GM12878 (cell line): ENCODE measurements at regions not wholly inside any gene's neighbourhood (a gene's known extent, or its start where the extent isn't known, plus 50 kb on each side); places are given as distances from the start of the nearest gene placed in this dataset.

ENCODE experiments used
- ATAC-seq: fragments of 200-7000 bp; cut with Tn5 transposase; 3 replicates; pipeline ENCODE4 v1.9.1; 2020; ENCODE audit warnings: mild to moderate bottlenecking, moderate library complexity
- BruUV-seq: library from RNA; stranded (reverse); fragments of 400-500 nt; replicated peaks from 2 replicates; lab custom pipeline; 2021; lab: Mats Ljungman, UMichigan
- CTCF ChIA-PET: fragments of 300-600 bp; sonication (Branson Sonifier 250); formaldehyde crosslinking; extraction: SDS; loops from one replicate; lab custom pipeline; 2021; ENCODE audit warnings: inconsistent platforms; lab: Yijun Ruan, JAX
- POLR2A ChIA-PET: fragments of 350-600 bp; formaldehyde crosslinking; extraction: SDS; loops from one replicate; lab custom pipeline; 2021; ENCODE audit warnings: inconsistent platforms; lab: Charles Lee
- RAD21 ChIA-PET: fragments of 300-600 bp; sonication (Branson Sonifier 250); formaldehyde crosslinking; loops from one replicate; lab custom pipeline; 2023; ENCODE audit warnings: antibody characterized with exemption; ENCODE audit not compliant: unreplicated experiment; lab: Charles Lee
- SMC1A ChIA-PET: fragments of 300-600 bp; sonication (Branson Sonifier 250); formaldehyde crosslinking; loops from one replicate; lab custom pipeline; 2023; ENCODE audit not compliant: unreplicated experiment, uncharacterized antibody; lab: Charles Lee
- DNase-seq: peaks from one replicate; pipeline ENCODE4 v3.0.0-alpha.2; 2011; ENCODE audit warnings: low read depth, low spot score
- FAIRE-seq: peaks from 3 replicates; lab custom pipeline; 2011; peaks lifted over from hg19 to GRCh38; lab: Jason Lieb, UNC
- H2AFZ ChIP-seq: 2 replicates; pipeline ENCODE4 v1.6.0; 2011; ENCODE audit warnings: low read depth, low read length, control low read depth; ENCODE audit not compliant: control insufficient read depth
- H3K27ac ChIP-seq: 2 replicates; pipeline ENCODE4 v1.5.1; 2011; ENCODE audit warnings: control low read depth; ENCODE audit not compliant: control insufficient read depth, insufficient read depth
- H3K27me3 ChIP-seq, 2 experiments: replicated peaks in 1 of 2; 2 replicates each; pipeline versions ENCODE4 v1.6.0 to v1.6.1; 2011; ENCODE audit warnings: low read length in 1 of 2; ENCODE audit not compliant: control insufficient read depth in 2 of 2, insufficient read depth in 2 of 2
- H3K36me3 ChIP-seq, 2 experiments: 2 replicates each; pipeline ENCODE4 v1.5.1; 2011; ENCODE audit warnings: low read length in 1 of 2; ENCODE audit not compliant: control insufficient read depth in 2 of 2, insufficient read depth in 2 of 2
- H3K4me1 ChIP-seq: 2 replicates; pipeline ENCODE4 v1.6.1; 2011; ENCODE audit warnings: mild to moderate bottlenecking, low read length, moderate library complexity, mixed read lengths; ENCODE audit not compliant: control insufficient read depth, insufficient read depth
- H3K4me2 ChIP-seq: 2 replicates; pipeline ENCODE4 v1.6.0; 2011; ENCODE audit warnings: control low read depth; ENCODE audit not compliant: control insufficient read depth, insufficient read depth
- H3K4me3 ChIP-seq: fragments of 200-600 bp; sonication (generic); 2 replicates; pipeline ENCODE4 v1.5.1; 2016
- H3K79me2 ChIP-seq: 2 replicates; pipeline ENCODE4 v1.6.0; 2011; ENCODE audit warnings: low read length; ENCODE audit not compliant: control insufficient read depth, insufficient read depth
- H3K9ac ChIP-seq: 2 replicates; pipeline ENCODE4 v1.8.0; 2011; ENCODE audit warnings: low read length, control low read depth, mixed read lengths; ENCODE audit not compliant: control insufficient read depth, insufficient read depth
- H3K9me3 ChIP-seq: replicated peaks from 3 replicates; pipeline ENCODE4 v1.5.1; 2011; ENCODE audit warnings: mild to moderate bottlenecking, low read length; ENCODE audit not compliant: control insufficient read depth, insufficient read depth
- H4K20me1 ChIP-seq: 2 replicates; pipeline ENCODE4 v1.6.0; 2011; ENCODE audit not compliant: control insufficient read depth, insufficient read depth
- BHLHE40 ChIP-seq, 2 experiments: fragments of 450-650 bp in 1 of 2; IDR thresholded peaks; 2 replicates each; pipeline ENCODE4 v1.6.1; 2011 to 2017; ENCODE audit warnings: low read depth in 2 of 2, borderline replicate concordance in 1 of 2, improper control_type of control experiment in 1 of 2, low read length in 1 of 2, mild to moderate bottlenecking in 1 of 2
- CHD4 ChIP-seq: fragments of 200-600 bp; sonication (generic); IDR thresholded peaks from 2 replicates; pipeline ENCODE4 v1.6.1; 2016; ENCODE audit warnings: mild to moderate bottlenecking
- EZH2 ChIP-seq: IDR thresholded peaks from 2 replicates; pipeline ENCODE4 v1.6.1; 2012; ENCODE audit warnings: low read depth, mild to moderate bottlenecking, control low read depth, inconsistent platforms, low read length, borderline replicate concordance; ENCODE audit not compliant: control insufficient read depth
- HDGF ChIP-seq: fragments of 450-650 bp; IDR thresholded peaks from 2 replicates; pipeline ENCODE4 v1.6.1; 2016; ENCODE audit warnings: antibody characterized with exemption
- JUND ChIP-seq: IDR thresholded peaks from 2 replicates; pipeline ENCODE4 v1.6.1; 2012; ENCODE audit warnings: low read depth, mild to moderate bottlenecking, low read length, improper control_type of control experiment, moderate library complexity
- TCF12 ChIP-seq: IDR thresholded peaks from 2 replicates; pipeline ENCODE4 v1.6.1; 2011; ENCODE audit warnings: low read depth, mild to moderate bottlenecking, low read length
- ZNF592 ChIP-seq: fragments of 450-650 bp; IDR thresholded peaks from 2 replicates; pipeline ENCODE4 v1.6.1; 2017; ENCODE audit warnings: mild to moderate bottlenecking, moderate library complexity
- WGBS: methylation state at CpG from one replicate; pipeline ENCODE4 v1.1.6; 2016; ENCODE audit warnings: low lambda C conversion rate; ENCODE audit not compliant: insufficient replicate concordance, insufficient coverage; ENCODE audit errors: missing lambda C conversion rate; 5-methylcytosine and 5-hydroxymethylcytosine counted together
- in situ Hi-C: fragments of 300-500 bp; cut with MboI; formaldehyde crosslinking; loops from 9 replicates; pipeline ENCODE4 v1.14.3; 2018; ENCODE audit warnings: mixed read lengths
- intact Hi-C: fragments of 100-400 bp; cut with micrococcal nuclease; formaldehyde crosslinking; loops from one replicate; pipeline ENCODE4 v1.14.2; 2022; ENCODE audit not compliant: unreplicated experiment
- TF ChIP-seq, protein P1 (sequence below): fragments of 450-650 bp; formaldehyde crosslinking; IDR thresholded peaks from 2 replicates; pipeline ENCODE4 v1.5.0; 2022; ENCODE audit warnings: mild to moderate bottlenecking, missing genetic modification characterization
- TF ChIP-seq, protein P2 (sequence below): fragments of 450-650 bp; IDR thresholded peaks from 2 replicates; pipeline ENCODE4 v1.6.1; 2016; ENCODE audit warnings: mild to moderate bottlenecking
- TF ChIP-seq, protein P3 (sequence below): IDR thresholded peaks from 2 replicates; pipeline ENCODE4 v1.6.1; 2011; ENCODE audit warnings: mild to moderate bottlenecking, low read depth, low read length, moderate library complexity; ENCODE audit not compliant: insufficient replicate concordance

DNA sequence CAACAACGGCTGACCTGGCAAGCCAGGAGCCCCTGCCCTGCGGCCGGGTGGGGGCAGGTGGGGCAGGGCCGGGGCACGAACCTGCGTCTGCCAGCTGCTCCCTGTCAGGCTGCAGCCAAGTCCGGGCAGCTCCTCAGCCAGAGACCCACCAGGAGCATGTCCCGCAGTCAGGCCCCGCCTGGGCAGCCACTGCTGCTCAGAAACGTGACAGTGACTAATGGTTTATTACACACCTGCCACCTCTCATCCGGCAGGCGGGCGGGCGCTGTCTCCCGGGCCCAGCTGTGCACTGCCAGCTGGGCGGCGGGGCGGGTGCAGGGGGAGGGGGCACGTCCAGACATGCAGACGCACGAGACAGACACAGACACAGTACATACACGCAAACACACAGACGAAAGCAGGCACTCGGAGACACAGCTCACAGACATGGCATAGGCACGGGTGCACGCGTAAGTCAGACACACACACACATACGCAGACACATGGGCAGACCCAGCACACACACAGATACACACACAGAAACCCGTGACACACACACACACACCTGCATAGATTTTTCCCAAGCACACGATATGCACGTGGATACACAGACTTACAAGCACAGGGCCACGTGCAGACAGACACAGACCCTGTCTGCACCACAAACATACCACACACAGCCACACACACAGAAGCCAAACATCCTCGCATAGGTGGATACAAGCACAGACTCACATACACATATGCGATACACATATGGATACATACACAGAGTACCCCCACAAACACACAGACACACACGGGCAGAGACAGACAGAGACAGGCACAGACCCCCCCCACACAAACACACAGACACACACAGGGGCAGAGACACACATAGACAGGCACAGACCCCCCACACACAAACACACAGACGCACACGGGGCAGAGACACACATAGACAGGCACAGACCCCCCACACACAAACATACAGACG is 248.3 kb upstream of the CIBAR2 start:
- SMC1A ChIA-PET, result no interaction called here
- Histone ChIP-seq H3K4me2 (no peak overlapping the region), H3K36me3 (no peaks in the 10 kb centered on the region), H3K27ac (no peak overlapping the region), H4K20me1 (no peaks in the 10 kb centered on the region), H3K27me3 (no peaks in the 10 kb centered on the region), H3K9ac (no peak overlapping the region), H3K4me1 (no peaks in the 10 kb centered on the region), H3K4me3 (no peak overlapping the region), H3K79me2 (no peaks in the 10 kb centered on the region), H3K9me3 (no peaks in the 10 kb centered on the region; the same call in 2 of the 3 replicates), H2AFZ (no peak overlapping the region)
- ATAC-seq, result peak; percentile 63
- no peak for FAIRE-seq
- no peak for DNase-seq
- intact Hi-C loops, result no loop called here
- POLR2A ChIA-PET, result no interaction called here
- RAD21 ChIA-PET, result no interaction called here
- CTCF ChIA-PET, result no interaction called here
- in situ Hi-C loops, result no loop called here
- 32% methylated on average over 36 of the region's 38 CpGs for WGBS
- BruUV-seq, result no TSS peak
- TF ChIP-seq, protein P1, sequence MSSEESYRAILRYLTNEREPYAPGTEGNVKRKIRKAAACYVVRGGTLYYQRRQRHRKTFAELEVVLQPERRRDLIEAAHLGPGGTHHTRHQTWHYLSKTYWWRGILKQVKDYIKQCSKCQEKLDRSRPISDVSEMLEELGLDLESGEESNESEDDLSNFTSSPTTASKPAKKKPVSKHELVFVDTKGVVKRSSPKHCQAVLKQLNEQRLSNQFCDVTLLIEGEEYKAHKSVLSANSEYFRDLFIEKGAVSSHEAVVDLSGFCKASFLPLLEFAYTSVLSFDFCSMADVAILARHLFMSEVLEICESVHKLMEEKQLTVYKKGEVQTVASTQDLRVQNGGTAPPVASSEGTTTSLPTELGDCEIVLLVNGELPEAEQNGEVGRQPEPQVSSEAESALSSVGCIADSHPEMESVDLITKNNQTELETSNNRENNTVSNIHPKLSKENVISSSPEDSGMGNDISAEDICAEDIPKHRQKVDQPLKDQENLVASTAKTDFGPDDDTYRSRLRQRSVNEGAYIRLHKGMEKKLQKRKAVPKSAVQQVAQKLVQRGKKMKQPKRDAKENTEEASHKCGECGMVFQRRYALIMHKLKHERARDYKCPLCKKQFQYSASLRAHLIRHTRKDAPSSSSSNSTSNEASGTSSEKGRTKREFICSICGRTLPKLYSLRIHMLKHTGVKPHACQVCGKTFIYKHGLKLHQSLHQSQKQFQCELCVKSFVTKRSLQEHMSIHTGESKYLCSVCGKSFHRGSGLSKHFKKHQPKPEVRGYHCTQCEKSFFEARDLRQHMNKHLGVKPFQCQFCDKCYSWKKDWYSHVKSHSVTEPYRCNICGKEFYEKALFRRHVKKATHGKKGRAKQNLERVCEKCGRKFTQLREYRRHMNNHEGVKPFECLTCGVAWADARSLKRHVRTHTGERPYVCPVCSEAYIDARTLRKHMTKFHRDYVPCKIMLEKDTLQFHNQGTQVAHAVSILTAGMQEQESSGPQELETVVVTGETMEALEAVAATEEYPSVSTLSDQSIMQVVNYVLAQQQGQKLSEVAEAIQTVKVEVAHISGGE (CRISPR knock-in tag), result no peak
- TF ChIP-seq ZNF592 (no peak), CHD4 (no peak), EZH2 (no peak), HDGF (no peak), BHLHE40 (IDR thresholded peaks at IDR 0.05; ENCODE audit: borderline replicate concordance in 1 of 2, low read depth in 2 of 2, low read length in 1 of 2) (peak in 1 of 2 experiments; percentile 47; a peak in 2 of 4 replicates), TCF12 (peak; percentile 47; the same call in 1 of the 2 replicates), JUND (no peak)
- TF ChIP-seq, protein P2, sequence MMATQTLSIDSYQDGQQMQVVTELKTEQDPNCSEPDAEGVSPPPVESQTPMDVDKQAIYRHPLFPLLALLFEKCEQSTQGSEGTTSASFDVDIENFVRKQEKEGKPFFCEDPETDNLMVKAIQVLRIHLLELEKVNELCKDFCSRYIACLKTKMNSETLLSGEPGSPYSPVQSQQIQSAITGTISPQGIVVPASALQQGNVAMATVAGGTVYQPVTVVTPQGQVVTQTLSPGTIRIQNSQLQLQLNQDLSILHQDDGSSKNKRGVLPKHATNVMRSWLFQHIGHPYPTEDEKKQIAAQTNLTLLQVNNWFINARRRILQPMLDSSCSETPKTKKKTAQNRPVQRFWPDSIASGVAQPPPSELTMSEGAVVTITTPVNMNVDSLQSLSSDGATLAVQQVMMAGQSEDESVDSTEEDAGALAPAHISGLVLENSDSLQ, result peak; percentile 37; the same call in 1 of the 2 replicates
- TF ChIP-seq, protein P3, sequence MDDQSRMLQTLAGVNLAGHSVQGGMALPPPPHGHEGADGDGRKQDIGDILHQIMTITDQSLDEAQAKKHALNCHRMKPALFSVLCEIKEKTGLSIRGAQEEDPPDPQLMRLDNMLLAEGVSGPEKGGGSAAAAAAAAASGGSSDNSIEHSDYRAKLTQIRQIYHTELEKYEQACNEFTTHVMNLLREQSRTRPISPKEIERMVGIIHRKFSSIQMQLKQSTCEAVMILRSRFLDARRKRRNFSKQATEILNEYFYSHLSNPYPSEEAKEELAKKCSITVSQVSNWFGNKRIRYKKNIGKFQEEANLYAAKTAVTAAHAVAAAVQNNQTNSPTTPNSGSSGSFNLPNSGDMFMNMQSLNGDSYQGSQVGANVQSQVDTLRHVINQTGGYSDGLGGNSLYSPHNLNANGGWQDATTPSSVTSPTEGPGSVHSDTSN, result peak; percentile 33
